Keratinocyte (primary cell): ENCODE measurements at regions not wholly inside any gene's neighbourhood (a gene's known extent, or its start where the extent isn't known, plus 50 kb on each side); places are given as distances from the start of the nearest gene placed in this dataset.
A peak's percentile ranks its signal among the peaks of the same experiment; 100 is the strongest.

ENCODE experiments used
- DNase-seq: peaks from one replicate; pipeline ENCODE4 v3.0.0-alpha.2; 2011; ENCODE audit warnings: low read depth, missing footprints, low spot score
- FAIRE-seq: peaks from 2 replicates; lab custom pipeline; 2011; peaks lifted over from hg19 to GRCh38; lab: Jason Lieb, UNC
- H2AFZ ChIP-seq: 2 replicates; pipeline ENCODE4 v1.6.0; 2012; ENCODE audit warnings: low read length, control low read depth, inconsistent platforms; ENCODE audit not compliant: control insufficient read depth
- H3K27ac ChIP-seq: 2 replicates; pipeline ENCODE4 v1.5.1; 2011; ENCODE audit warnings: low read length; ENCODE audit not compliant: control insufficient read depth, insufficient read depth
- H3K27me3 ChIP-seq: 3 replicates; pipeline ENCODE4 v1.6.0; 2011; ENCODE audit warnings: low read length; ENCODE audit not compliant: control insufficient read depth, insufficient read depth; ENCODE audit errors: extremely low read depth
- H3K36me3 ChIP-seq, 2 experiments: 2 replicates in 1 of 2; 3 replicates in 1 of 2; pipeline ENCODE4 v1.5.1; 2011; ENCODE audit warnings: low read length in 2 of 2, mild to moderate bottlenecking in 1 of 2; ENCODE audit not compliant: control insufficient read depth in 2 of 2, insufficient read depth in 2 of 2; ENCODE audit errors: extremely low read depth in 1 of 2
- H3K4me1 ChIP-seq: 3 replicates; pipeline ENCODE4 v1.5.1; 2011; ENCODE audit warnings: low read length; ENCODE audit not compliant: control insufficient read depth, insufficient read depth; ENCODE audit errors: extremely low read depth
- H3K4me2 ChIP-seq: 3 replicates; pipeline ENCODE4 v1.6.0; 2011; ENCODE audit warnings: low read depth, low read length; ENCODE audit not compliant: control insufficient read depth, insufficient read depth; ENCODE audit errors: extremely low read depth
- H3K4me3 ChIP-seq, 3 experiments: fragments of 200-600 bp in 1 of 3; sonication (generic) in 1 of 3; 2 replicates in 2 of 3; 3 replicates in 1 of 3; pipeline ENCODE4 v1.5.1; 2011 to 2016; ENCODE audit warnings: low read length in 3 of 3, mild to moderate bottlenecking in 3 of 3, control low read depth in 2 of 3, inconsistent platforms in 1 of 3, low read depth in 1 of 3, mixed read lengths in 1 of 3, mixed run types in 1 of 3, moderate library complexity in 1 of 3; ENCODE audit not compliant: control insufficient read depth in 2 of 3, insufficient read depth in 2 of 3; ENCODE audit errors: extremely low read depth in 1 of 3
- H3K79me2 ChIP-seq: 2 replicates; pipeline ENCODE4 v1.6.0; 2012; ENCODE audit warnings: low read length; ENCODE audit not compliant: control insufficient read depth, insufficient read depth
- H3K9ac ChIP-seq: 3 replicates; pipeline ENCODE4 v1.6.0; 2011; ENCODE audit warnings: low read length; ENCODE audit not compliant: control insufficient read depth, insufficient read depth; ENCODE audit errors: extremely low read depth
- H3K9me1 ChIP-seq: 3 replicates; pipeline ENCODE4 v1.6.0; 2011; ENCODE audit warnings: low read length; ENCODE audit not compliant: control insufficient read depth, insufficient read depth; ENCODE audit errors: extremely low read depth
- H3K9me3 ChIP-seq: 2 replicates; pipeline ENCODE4 v1.5.1; 2012; ENCODE audit warnings: low read depth, low read length; ENCODE audit not compliant: control insufficient read depth
- H4K20me1 ChIP-seq: 3 replicates; pipeline ENCODE4 v1.6.0; 2011; ENCODE audit warnings: low read length; ENCODE audit not compliant: control insufficient read depth, insufficient read depth; ENCODE audit errors: extremely low read depth
- EZH2 ChIP-seq: IDR thresholded peaks from one replicate; pipeline ENCODE4 v1.6.1; 2012; ENCODE audit warnings: inconsistent platforms, mild to moderate bottlenecking, low read length, moderate library complexity
- dilution Hi-C: fragments of 300-500 bp; cut with MboI; formaldehyde crosslinking; loops from one replicate; pipeline ENCODE4 v1.7.0; 2020; ENCODE audit warnings: low sequenced_read_pairs; ENCODE audit not compliant: extremely low pct_ligation_motif_present
- TF ChIP-seq, protein P1 (sequence below), 3 experiments: IDR thresholded peaks in 1 of 3; conservative IDR thresholded peaks in 1 of 3; optimal IDR thresholded peaks in 1 of 3; 2 replicates in 2 of 3; 3 replicates in 1 of 3; pipeline versions ENCODE3 to v1.5.1; 2011; ENCODE audit warnings: low read length in 3 of 3, mild to moderate bottlenecking in 3 of 3, moderate library complexity in 2 of 3, control low read depth in 1 of 3, inconsistent platforms in 1 of 3; ENCODE audit not compliant: insufficient read depth in 2 of 3; ENCODE audit errors: extremely low read depth in 1 of 3

DNA sequence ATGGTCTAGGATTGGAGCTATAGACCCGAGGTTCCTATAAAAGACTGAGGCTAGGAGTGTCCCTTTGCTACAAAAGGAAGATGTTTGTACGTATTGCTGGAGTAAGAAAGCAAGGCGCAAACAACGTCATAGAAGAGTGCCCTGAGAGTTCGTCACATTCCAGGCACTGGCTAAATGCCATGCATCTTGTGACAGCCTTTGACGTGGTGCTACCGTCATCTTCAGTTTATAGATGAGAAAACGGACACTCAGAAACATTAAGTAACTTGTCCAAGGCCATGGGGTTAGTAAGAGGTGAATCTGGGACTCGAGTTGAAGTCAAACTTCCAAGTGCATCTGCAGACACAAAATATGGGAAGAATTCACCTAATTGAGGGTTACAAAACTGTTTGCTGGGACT, 104.2 kb upstream of the SLC45A1 start:
- Histone ChIP-seq H2AFZ (no peak overlapping the region), H3K27ac (no peak overlapping the region), H4K20me1 (no peaks in the 10 kb centered on the region), H3K79me2 (no peaks in the 10 kb centered on the region), H3K9me1 (no peaks in the 10 kb centered on the region), H3K9ac (no peak overlapping the region), H3K4me2 (no peak overlapping the region), H3K27me3 (no peaks in the 10 kb centered on the region), H3K4me3 (no peak overlapping the region), H3K9me3 (no peaks in the 10 kb centered on the region), H3K4me1 (peaks cover 31% of the 10 kb centered on the region), H3K36me3 (no peaks in the 10 kb centered on the region)
- TF ChIP-seq EZH2 = no peak
- TF ChIP-seq, protein P1, sequence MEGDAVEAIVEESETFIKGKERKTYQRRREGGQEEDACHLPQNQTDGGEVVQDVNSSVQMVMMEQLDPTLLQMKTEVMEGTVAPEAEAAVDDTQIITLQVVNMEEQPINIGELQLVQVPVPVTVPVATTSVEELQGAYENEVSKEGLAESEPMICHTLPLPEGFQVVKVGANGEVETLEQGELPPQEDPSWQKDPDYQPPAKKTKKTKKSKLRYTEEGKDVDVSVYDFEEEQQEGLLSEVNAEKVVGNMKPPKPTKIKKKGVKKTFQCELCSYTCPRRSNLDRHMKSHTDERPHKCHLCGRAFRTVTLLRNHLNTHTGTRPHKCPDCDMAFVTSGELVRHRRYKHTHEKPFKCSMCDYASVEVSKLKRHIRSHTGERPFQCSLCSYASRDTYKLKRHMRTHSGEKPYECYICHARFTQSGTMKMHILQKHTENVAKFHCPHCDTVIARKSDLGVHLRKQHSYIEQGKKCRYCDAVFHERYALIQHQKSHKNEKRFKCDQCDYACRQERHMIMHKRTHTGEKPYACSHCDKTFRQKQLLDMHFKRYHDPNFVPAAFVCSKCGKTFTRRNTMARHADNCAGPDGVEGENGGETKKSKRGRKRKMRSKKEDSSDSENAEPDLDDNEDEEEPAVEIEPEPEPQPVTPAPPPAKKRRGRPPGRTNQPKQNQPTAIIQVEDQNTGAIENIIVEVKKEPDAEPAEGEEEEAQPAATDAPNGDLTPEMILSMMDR (optimal IDR thresholded peaks at IDR 0.05 in 1 of 3, IDR thresholded peaks at IDR 0.05 in 1 of 3, conservative IDR thresholded peaks at IDR 0.05 in 1 of 3; ENCODE audit: extremely low read depth in 1 of 3, insufficient read depth in 2 of 3, low read length in 3 of 3) = no peak
- dilution Hi-C loops = no loop called here
- DNase-seq (no peak), FAIRE-seq (peak; percentile 58)

DNA sequence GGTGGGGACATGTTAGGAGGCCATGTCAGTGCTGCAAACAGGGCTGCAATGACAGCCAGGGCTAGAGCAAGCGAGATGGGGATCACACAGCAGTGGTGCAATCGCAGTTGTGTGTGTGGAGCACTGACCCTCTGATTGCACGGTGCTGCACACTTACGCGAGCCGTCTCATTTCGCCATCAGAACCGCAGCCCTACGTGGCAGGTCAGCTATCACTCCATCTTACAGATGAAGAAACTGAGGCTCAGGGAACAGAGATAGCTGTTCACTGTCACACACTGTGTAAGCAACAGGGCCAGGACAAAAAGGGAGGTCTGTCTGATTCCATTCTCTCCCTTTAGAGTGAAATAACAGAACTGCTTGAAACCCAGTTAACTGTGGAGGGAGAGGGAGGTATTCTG, 104.8 kb upstream of the SLC45A1 start:
- H3K4me2 ChIP-seq = no peak overlapping the region
- no peaks in the 10 kb centered on the region for H3K27me3 ChIP-seq
- H3K4me3 ChIP-seq = no peak overlapping the region
- H3K9ac ChIP-seq = no peak overlapping the region
- H4K20me1 ChIP-seq = no peaks in the 10 kb centered on the region
- dilution Hi-C loops = no loop called here
- DNase-seq (no peak), FAIRE-seq (no peak)
- H3K27ac ChIP-seq = no peak overlapping the region
- no peaks in the 10 kb centered on the region for H3K9me1 ChIP-seq
- H3K9me3 ChIP-seq = no peaks in the 10 kb centered on the region
- no peaks in the 10 kb centered on the region for H3K79me2 ChIP-seq
- no peaks in the 10 kb centered on the region for H3K36me3 ChIP-seq
- peaks cover 28% of the 10 kb centered on the region for H3K4me1 ChIP-seq
- no peak for TF ChIP-seq EZH2
- TF ChIP-seq, protein P1 (optimal IDR thresholded peaks at IDR 0.05 in 1 of 3, IDR thresholded peaks at IDR 0.05 in 1 of 3, conservative IDR thresholded peaks at IDR 0.05 in 1 of 3; ENCODE audit: extremely low read depth in 1 of 3, insufficient read depth in 2 of 3, low read length in 3 of 3) = no peak
- H2AFZ ChIP-seq = no peak overlapping the region
